ENCODE measurements at regions not wholly inside any gene's neighbourhood (a gene's known extent, or its start where the extent isn't known, plus 50 kb on each side); places are given as distances from the start of the nearest gene placed in this dataset.
A peak's percentile ranks its signal among the peaks of the same experiment; 100 is the strongest.

DNA sequence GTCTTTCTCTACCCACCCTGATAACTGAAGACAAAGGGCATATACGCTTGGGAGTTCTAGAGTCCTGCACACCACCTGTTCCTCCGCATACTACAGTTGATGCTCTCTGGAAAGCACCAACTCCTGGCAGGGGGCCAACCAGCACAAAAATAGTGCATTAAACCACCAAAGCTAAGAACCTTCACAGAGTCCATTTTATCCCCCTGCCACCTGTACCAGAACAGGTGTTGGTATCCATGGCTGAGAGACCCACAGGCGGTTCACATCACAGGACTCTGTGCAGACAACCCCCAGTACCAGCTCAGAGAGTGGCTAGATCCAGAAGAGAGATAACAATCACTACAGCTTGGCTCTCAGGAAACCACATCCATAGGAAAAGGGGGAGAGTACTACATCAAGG lies 114.4 kb upstream of the POU1F1 start:
- no peak for DNase-seq

DNA sequence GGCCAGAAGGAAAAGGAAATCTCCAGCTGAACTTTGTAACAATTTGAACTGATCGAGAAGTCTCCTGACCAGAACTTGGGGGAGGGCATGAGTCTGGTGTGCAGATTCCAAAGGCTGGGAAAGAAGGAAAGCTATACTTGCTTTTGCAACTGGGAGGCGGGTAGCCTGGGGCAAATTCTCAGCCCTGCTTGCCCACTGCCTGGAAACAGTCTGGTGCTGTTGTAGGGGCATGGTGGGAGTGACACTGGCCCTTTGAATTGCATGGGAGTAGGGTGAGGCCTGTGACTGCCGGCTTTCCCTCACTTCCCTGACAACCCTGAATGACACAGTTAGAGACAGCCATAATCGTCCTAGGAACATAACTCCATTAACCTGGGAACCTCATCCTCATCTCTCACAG lies 114.0 kb upstream of the POU1F1 start:
- no peak for DNase-seq

DNA sequence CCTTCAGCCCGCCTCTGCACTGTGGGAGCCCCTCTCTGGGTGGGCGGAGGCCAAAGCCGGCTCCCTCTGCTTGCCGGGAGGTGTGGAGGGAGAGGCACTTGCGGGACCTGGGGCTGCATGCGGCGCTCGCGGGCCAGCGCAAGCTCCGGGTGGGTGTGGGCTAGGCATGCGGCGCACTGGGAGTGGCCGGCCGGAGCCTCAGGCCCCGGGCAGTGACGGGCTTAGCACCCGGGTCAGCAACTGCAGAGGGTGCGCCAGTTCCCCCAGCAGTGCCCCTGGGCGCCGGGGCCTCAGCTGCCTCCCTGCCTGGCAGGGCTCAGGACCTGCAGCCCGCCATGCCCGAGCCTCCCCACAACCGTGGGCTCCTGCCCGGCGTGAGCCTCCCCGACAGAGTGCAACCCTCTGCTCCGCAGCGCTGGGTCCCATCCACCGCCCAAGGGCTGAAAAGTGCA lies 98.9 kb upstream of the POU1F1 start:
- DNase-seq = no peak

DNA sequence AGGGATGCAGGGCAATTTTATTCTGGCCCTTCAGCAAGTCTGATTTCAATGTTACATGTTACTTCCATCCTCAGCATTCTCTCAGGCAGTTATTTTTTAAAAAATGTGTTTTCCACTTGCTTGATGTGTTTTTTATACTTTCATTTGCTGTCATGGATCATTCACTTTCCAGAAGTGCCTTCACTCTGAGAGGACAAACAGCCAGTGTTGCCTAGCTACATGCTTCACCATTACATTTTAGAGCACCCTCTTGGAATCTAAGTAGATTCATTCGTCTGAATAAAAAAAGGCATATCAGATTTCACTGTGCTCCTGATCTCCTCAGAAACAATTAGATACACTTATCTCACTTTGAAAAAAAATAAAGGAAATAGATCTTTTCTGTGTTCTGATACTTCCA lies 93.6 kb upstream of the POU1F1 start:
- DNase-seq = no peak

GRCh38 chr3:87367736-87368135 lies 91.4 kb upstream of the POU1F1 start:
- DNase-seq = no peak

- DNase-seq = no peak
Observed at GRCh38 chr3:87363721-87364120, 87.3 kb upstream of the POU1F1 start.

DNA sequence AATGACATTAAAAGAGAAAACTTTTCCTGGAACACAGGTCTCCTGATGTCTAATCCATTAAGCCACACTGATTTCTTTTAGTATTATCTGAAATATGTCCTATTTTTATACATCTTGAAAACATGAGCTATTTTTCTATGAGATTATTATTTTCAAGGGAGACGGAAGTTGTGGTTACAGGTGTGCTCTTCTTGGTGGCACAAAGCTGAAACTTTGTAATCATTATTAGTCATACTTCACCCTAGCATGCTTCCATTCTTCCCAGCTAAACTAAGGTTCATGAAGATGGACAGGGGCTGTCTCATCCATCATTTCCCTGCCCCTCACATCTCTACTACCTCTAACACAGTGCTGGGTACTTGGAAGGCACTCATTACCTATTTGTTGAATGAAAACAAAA lies 85.6 kb upstream of the POU1F1 start:
- no peak for DNase-seq

DNA sequence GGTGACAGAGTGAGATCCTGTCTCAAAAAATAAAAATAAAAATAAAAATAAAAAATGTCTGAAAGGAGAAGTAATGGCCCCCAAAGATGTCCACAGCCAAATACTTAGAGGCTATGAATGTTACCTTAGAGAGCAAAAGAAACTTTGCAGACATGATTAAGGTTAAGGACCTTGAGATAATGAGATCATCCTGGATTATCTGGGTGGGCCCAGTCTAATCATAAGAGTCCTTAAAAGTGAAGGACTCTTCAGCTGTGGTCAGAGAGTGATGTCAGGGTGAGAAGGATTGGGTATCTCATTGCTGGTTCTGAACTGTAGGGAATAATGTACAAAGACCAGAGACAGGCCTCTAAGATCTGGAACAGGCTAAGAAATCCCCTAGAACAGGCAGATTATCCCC lies 84.9 kb upstream of the POU1F1 start:
- DNase-seq = no peak

GRCh38 chr3:87359826-87360225 lies 83.4 kb upstream of the POU1F1 start:
- DNase-seq = no peak

DNA sequence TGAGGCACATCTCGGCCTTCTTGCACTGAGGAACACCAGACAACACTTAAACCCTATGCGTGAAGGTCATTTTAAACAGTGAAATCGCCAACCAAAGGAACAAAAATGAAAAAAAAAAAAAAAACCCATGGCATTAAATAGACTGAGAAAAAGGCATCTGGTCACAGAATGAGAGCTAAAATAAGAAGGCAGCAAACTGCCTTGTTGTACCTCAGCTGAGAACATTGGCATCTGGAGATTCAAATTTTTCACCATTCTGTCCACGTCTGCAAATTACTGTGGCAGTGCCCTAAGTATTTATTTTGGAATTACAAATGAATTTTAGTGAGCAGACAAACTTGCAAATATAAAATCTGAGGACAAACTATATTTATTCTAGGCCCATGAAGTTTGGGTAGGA lies 82.6 kb upstream of the POU1F1 start:
- DNase-seq = no peak

GRCh38 chr3:87358066-87358465 lies 81.7 kb upstream of the POU1F1 start:
- no peak for DNase-seq

- DNase-seq = peak; percentile 1
Observed at GRCh38 chr3:87354398-87354797, 78.0 kb upstream of the POU1F1 start.

- DNase-seq = no peak
Observed at GRCh38 chr3:87351937-87352336, 75.6 kb upstream of the POU1F1 start.

GRCh38 chr3:87350367-87351199 lies 74.2 kb upstream of the POU1F1 start:
- peak; percentile 43 for DNase-seq

DNA sequence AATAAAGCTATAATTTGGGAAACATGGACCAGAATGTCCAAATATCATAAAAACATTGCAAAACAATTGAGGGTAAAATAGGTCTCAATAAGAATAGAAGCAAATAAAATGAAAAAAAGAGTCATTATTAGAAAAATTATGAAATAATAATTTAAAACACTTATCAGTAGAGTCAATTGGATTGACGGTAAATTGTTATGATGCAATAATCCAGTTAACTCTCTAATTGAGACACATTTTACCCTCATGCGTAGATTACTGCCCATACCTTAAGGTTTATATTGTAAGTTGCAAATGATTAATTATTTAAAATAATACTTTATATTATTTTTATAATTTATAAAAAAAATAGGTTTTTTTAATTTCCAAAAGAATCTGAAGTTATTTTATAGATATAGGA lies 73.4 kb upstream of the POU1F1 start:
- DNase-seq = no peak

DNA sequence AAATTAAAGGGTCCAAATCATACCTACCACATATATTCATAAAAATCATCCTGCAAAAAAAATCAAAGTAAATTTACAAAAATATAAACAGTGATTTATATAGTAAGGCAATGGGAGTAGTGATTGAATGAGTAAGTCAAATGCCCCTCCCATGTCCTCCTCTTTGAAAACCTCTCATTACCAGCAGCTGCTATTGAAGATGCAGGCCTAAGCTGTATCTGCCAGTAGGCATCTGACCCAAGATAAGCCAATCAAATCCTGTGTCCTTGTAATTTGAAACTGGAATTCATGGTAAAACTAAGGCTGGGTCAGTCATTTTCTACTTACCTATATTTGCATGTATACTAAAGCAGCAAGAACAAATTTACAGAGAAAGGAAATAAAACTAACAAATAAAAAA lies 60.4 kb upstream of the POU1F1 start:
- DNase-seq = no peak

GRCh38 chr3:87335931-87336330 lies 59.5 kb upstream of the POU1F1 start:
- DNase-seq = no peak

DNA sequence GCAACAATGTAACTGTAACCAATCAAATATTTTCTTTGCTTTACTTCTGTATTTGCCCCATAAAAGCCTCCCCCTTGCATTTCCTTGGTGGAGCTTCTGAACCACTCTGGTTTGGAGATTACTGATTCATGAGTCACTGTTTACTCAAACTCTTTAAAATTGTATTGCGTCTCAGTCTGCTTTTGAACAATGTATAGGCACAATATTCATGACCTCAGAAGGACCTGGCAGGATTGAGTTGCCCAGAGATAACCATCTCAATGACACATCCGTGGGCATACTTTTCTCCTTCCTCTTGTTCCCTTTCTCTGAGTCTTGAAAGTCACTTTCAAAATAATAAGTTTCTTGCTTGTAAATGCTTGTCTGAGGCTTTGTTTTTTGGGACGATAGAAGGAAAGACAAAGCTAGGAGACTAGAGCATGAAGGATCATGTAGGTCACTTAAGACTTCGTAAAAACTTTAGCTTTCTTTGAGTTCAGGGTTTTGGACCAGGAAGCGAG lies 57.1 kb upstream of the POU1F1 start:
- no peak for DNase-seq

DNA sequence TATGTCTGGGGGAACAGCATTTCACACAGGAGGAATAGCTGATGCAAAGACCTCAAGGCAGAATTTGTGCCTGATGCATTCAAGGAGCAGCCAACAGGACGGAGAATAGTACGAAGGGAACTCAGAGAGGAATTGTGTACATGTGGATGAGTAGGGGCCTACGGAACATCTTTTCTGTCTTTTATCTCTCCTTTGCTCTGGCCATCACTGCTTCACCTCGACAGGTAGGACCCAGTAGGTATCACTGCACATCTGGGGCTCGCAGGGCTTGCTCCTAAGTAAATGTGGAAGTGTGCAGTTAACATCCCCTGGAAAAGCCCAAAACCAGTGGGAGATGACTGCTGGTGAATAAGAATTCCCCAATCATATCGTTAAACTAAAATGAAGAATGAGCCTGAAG lies 56.4 kb upstream of the POU1F1 start:
- no peak for DNase-seq

- no peak for DNase-seq
Observed at GRCh38 chr3:87329065-87329464, 52.7 kb upstream of the POU1F1 start.

All from MV-4-11 (cell line).